GM21576 (cell line): ENCODE measurements at regions not wholly inside any gene's neighbourhood (a gene's known extent, or its start where the extent isn't known, plus 50 kb on each side); places are given as distances from the start of the nearest gene placed in this dataset.
"Not testable (repeated sequence)": the region's sequence is repeated elsewhere in the genome, so short reads cannot be mapped to it uniquely, and the experiment has no call there.

Source experiments
- ATAC-seq: cut with Tn5 transposase; IDR thresholded peaks from one replicate; pipeline ENCODE4 v1.9.1; 2021; ENCODE audit warnings: mild to moderate bottlenecking, moderate library complexity; ENCODE audit not compliant: unreplicated experiment

DNA sequence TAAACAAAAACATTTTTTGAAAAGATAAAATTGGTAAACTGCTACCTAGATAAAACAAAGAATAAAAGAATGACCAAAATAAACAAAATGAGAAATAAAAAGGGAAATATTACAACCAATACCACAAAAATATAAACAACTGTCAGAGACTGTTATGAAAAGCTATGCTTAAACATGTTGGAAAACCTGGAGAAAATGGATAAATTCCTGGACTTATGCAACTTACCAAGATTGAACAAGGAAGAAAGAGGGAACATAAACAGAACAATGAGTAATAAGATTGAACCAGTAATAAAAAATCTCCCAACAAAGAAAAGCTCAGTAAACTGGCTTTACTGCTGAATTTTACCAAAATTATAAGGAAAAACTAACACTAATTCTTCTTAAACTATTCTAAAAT is 518.7 kb downstream of the GRXCR1 start:
- no peak for ATAC-seq

- no peak for ATAC-seq
Measured at GRCh38 chr4:43423276-43423675, 530.8 kb downstream of the GRXCR1 start.

GRCh38 chr4:43425206-43425605 is 532.7 kb downstream of the GRXCR1 start:
- ATAC-seq: no peak

GRCh38 chr4:43435291-43435690 is 542.8 kb downstream of the GRXCR1 start:
- no peak for ATAC-seq

GRCh38 chr4:43452948-43453347 is 560.4 kb downstream of the GRXCR1 start:
- no peak for ATAC-seq

DNA sequence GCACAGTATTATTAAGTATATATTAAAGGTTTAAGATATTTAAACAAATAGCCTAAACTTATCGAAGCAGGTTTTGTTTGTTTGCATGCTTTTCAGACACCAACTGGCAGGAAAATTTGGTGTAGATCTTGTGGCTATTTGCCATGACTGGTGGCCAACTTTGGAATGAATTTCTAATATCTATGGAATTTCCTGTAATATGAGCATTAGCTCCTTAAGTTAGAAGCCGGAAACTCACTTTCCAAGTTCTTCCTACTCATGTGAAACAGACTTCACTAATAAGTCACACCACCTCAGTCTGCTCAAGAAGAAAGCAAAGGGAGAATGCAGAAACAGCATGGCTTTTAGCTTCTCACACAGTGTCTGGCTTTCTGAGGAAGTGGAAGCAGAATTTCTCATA is 563.9 kb downstream of the GRXCR1 start:
- no peak for ATAC-seq

- ATAC-seq: no peak
Measured at GRCh38 chr4:43457866-43458265, 565.4 kb downstream of the GRXCR1 start.

DNA sequence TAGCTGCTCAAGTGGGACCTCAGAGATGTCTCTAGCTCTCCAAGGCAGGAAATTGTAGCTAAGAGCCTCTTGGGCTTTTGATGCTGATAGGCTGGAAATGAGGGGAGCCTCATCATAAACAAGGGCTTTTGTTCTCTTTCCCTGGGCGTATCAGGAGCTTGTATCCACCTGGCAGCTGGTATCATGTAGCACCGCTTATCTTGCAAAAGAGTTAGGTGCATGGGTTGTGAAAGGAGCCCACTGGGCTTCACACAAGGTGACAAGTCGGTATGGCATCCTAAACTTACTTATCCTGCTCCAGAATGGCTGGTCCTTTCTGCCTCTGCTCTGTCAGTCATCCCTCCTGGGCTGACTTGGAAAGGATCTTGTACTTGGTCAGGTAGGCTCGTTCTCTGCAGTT is 565.8 kb downstream of the GRXCR1 start:
- ATAC-seq: no peak

DNA sequence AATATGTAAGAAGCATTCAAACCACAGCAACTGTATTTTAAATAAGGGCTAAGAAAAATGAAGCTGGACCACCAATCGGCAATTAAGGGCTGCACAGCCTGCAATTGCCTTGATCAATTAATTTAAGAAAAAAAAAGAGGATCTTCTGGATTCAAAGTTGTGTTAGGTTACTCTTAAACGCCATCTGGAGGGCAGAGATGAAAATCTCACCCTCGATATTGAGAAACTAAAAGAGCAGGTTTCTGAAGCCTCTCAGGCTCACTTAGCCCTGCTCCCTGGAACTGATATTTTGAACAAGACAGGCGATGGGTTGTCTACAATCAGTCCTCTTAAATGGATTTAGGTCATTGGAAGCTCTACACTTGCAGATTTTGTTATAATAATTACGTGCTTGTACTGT is 579.4 kb downstream of the GRXCR1 start:
- no peak for ATAC-seq

DNA sequence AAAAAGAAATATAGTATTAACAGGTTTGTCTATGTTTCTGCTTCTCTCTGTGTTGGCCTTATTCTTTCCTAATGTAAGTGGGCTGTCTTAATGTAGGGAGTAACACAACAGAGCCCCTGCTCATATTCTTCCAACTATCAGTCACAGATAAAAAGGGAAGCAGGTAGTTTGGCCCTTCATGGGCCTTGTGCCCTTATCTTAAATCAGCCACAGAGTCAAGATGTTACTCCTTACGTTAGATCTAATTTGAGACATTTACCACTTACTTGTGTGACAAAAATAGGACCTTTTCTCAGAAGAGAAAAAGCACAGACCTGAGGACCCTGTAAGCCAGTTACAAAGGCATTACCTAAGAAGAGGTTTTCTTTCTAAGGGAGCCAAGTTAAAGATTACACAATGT is 589.0 kb downstream of the GRXCR1 start:
- no peak for ATAC-seq

DNA sequence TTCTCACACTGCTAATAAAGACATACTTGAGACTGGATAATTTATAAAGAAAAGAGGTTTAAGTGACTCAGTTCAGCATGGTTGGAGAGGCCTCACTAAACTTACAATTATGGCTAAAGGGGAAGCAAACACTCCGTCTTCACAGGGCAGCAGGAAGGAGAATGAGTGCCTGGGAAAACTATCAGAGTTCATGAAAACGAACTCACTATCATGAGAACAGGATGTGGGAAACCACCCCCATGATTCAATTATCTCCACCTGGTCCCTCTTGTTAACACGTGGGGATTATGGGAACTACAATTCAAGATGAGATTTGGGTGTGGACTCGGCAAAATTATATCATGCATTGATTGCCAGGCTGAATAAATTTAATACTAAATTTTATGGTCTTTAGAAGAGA is 592.7 kb downstream of the GRXCR1 start:
- no peak for ATAC-seq

DNA sequence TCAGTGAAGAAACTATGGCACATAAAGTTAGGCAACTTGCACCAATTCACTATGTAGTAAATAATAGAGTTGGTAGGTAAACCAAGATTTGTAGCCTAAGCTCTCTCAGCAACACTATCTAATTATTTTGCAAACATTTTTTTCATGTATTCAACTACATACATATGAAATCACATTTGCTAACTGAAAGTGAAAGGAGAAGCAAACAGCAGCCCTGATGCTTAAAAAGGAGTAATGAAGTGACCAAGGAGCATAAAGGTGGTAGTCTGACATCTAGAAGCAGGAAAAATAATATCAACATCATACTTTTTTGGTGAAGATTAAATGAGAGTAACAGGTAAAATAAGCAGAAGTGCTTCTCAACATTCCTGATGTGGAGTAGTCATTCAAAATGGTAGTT is 603.7 kb downstream of the GRXCR1 start:
- no peak for ATAC-seq

- no peak for ATAC-seq
Measured at GRCh38 chr4:43496602-43497001, 604.1 kb downstream of the GRXCR1 start.

- ATAC-seq: not testable (repeated sequence)
Measured at GRCh38 chr4:43505823-43506222, 613.3 kb downstream of the GRXCR1 start.

DNA sequence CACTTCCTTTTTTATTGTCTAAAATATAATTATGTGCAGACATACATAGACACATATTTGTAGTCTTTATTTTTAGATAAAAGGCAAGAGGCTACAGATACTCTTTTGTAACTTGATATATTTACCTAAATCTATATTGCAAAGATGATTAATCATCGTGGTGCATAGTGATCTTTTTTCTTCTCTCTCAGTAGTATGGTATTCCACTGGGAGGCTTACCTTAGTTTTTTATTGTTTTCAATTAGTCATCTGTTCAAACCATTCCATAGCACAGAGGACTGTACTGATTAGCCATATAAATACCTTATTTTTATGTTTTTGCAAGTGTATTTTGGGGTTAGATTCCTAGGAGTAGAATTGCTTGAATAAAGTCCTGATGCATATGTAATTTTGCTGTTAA is 619.7 kb downstream of the GRXCR1 start:
- ATAC-seq: no peak

- no peak for ATAC-seq
Measured at GRCh38 chr4:43525646-43526045, 633.1 kb downstream of the GRXCR1 start.

DNA sequence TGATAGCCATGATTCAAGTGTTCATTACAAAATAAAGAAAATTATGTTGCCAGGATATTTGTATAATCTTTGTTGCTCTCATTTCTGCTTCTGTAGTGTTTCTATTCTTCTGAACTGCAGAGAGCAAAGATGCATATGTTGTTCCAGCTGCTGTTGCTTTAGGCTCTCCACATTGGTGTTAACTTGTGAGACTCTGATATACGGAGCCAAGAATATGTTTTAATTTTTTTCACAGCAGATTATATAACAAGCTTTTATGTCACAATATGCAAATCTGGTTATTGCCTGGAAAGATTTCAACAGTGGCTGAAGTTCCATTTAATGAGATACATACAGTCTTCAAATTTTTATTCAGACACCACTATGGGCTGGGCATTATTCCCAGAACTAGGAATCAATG is 655.0 kb downstream of the GRXCR1 start:
- no peak for ATAC-seq

DNA sequence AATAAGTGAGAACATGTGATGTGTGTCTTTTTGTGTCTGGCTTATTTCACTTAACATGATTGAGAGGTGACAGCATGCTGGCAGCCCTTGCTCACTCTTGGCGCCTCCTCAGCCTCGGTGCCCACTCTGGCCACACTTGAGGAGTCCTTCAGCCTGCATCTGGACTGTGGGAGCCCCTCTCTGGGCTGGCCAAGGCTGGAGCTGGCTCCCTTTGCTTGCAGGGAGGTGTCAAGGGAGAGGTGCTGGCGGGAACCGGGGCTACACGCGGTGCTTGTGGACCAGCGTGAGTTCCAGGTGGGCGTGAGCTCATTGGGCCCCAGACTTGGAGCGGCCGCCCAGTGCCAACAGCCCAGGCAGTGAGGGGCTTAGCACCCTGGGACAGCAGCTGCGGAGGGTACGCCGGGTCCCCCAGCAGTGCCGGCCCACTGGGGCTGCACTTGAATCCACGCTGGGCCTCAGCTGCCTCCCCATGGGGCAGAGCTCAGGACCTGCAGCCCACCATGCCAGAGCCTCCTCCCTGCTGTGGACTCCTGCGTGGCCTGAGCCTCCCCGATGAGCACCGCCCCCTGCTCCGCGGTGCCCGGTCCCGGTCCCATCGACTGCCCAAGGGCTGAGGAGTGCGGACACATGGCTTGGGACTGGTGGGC is 658.6 kb downstream of the GRXCR1 start:
- ATAC-seq: no peak

GRCh38 chr4:43556262-43556661 is 663.7 kb downstream of the GRXCR1 start:
- no peak for ATAC-seq

DNA sequence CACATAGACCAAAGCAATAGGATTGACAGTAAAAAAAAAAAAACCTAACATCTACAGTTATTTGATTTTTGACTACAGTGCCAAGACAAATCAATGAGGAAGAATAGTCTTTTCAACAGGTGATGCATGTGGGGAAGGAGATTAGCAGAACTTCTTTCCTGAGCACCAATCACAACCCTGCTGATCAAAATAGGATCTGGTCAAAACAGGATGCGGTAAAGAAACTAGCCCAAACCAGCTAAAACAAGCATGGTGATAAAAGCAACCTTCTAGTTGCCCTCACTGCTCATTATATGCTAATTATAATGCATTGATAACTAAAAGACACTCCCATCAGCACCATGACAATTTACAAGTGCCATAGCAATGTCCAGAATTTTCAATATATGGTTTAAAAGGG is 667.5 kb downstream of the GRXCR1 start:
- no peak for ATAC-seq

DNA sequence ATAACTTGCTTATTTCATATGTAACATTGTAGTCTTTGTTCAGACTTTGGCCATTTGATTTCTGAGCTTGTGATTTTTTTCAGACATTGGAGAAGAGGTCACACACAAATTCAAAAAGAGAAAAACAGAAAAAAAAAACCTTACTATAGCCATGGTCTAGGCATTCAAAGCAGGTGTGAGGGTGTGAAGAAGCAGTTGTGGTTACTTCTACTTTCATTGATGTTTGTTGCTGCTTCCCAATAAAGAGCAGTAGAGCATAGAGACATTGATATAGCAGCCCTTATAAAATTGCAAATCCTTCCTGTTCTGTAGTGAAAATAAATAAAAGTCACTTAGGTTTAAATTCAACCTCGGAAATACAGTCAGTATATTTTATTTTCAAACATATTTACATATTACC is 671.6 kb downstream of the GRXCR1 start:
- ATAC-seq: no peak

- no peak for ATAC-seq
Measured at GRCh38 chr4:43564591-43564990, 672.1 kb downstream of the GRXCR1 start.

DNA sequence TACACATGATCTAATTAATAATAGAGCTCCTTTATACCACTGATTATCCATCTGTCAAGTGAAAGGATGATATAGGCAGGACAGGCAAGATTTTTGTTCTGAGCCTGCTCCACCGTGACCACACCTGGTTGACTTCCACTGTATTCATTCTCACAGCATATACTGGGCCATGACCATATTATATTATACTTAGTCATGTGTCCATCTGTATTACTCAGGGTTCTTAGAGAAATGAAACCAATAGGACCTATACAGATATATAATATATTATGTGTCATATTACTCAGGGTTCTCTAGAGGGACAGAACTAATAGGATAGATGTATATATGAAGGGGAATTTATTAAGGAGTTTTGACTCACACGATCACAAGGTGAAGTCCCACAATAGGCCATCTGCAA is 675.1 kb downstream of the GRXCR1 start:
- ATAC-seq: no peak
